ENCODE measurements at regions not wholly inside any gene's neighbourhood (a gene's known extent, or its start where the extent isn't known, plus 50 kb on each side); places are given as distances from the start of the nearest gene placed in this dataset.
A peak's percentile ranks its signal among the peaks of the same experiment; 100 is the strongest.

GRCh38 chr6:119683671-119684070, 334.1 kb upstream of the MAN1A1 start:
- H3K4me3 ChIP-seq: no peak overlapping the region
- DNase-seq (no peak), ATAC-seq (no peak)
- H3K4me1 ChIP-seq (ENCODE audit: low read depth): no peaks in the 10 kb centered on the region
- no peak for TF ChIP-seq CTCF (IDR thresholded peaks at IDR 0.05)
- H3K36me3 ChIP-seq (ENCODE audit: low read depth): no peaks in the 10 kb centered on the region
- no peaks in the 10 kb centered on the region for H3K9me3 ChIP-seq
- intact Hi-C loops (cut with DNase I, micrococcal nuclease): no loop called here

- H3K4me3 ChIP-seq: no peak overlapping the region
- ATAC-seq: no peak
- TF ChIP-seq CTCF (IDR thresholded peaks at IDR 0.05): no peak
- DNase-seq: no peak
- no peaks in the 10 kb centered on the region for H3K4me1 ChIP-seq (ENCODE audit: low read depth)
- intact Hi-C loops (cut with DNase I, micrococcal nuclease): no loop called here
- H3K9me3 ChIP-seq: no peaks in the 10 kb centered on the region
- no peaks in the 10 kb centered on the region for H3K36me3 ChIP-seq (ENCODE audit: low read depth)
Measured at GRCh38 chr6:119683031-119683430, 333.5 kb upstream of the MAN1A1 start.

- intact Hi-C loops (cut with DNase I, micrococcal nuclease): no loop called here
- Histone ChIP-seq H3K9me3 (no peaks in the 10 kb centered on the region), H3K36me3 (ENCODE audit: low read depth) (no peaks in the 10 kb centered on the region), H3K4me3 (no peak overlapping the region), H3K4me1 (ENCODE audit: low read depth) (no peaks in the 10 kb centered on the region)
- no peak for ATAC-seq
- no peak for TF ChIP-seq CTCF (IDR thresholded peaks at IDR 0.05)
- DNase-seq: no peak
Measured at GRCh38 chr6:119678961-119679360, 329.4 kb upstream of the MAN1A1 start.

GRCh38 chr6:119677384-119677783, 327.8 kb upstream of the MAN1A1 start:
- Histone ChIP-seq H3K4me1 (ENCODE audit: low read depth) (no peaks in the 10 kb centered on the region), H3K9me3 (no peaks in the 10 kb centered on the region), H3K4me3 (no peak overlapping the region), H3K36me3 (ENCODE audit: low read depth) (no peaks in the 10 kb centered on the region)
- no peak for TF ChIP-seq CTCF (IDR thresholded peaks at IDR 0.05)
- no peak for DNase-seq
- intact Hi-C loops (cut with DNase I, micrococcal nuclease): no loop called here
- ATAC-seq: no peak

- TF ChIP-seq CTCF (IDR thresholded peaks at IDR 0.05): no peak
- ATAC-seq: peak; percentile 74
- peak in 1 of 3 donors; percentile 2 for DNase-seq
- Histone ChIP-seq H3K9me3 (no peaks in the 10 kb centered on the region), H3K4me1 (ENCODE audit: low read depth) (no peaks in the 10 kb centered on the region), H3K36me3 (ENCODE audit: low read depth) (no peaks in the 10 kb centered on the region), H3K4me3 (no peak overlapping the region)
- intact Hi-C loops (cut with DNase I, micrococcal nuclease): no loop called here
Measured at GRCh38 chr6:119676961-119677360, 327.4 kb upstream of the MAN1A1 start.

GRCh38 chr6:119676230-119676629, 326.7 kb upstream of the MAN1A1 start:
- ATAC-seq (no peak), DNase-seq (no peak)
- H3K9me3 ChIP-seq: no peaks in the 10 kb centered on the region
- no peaks in the 10 kb centered on the region for H3K4me1 ChIP-seq (ENCODE audit: low read depth)
- TF ChIP-seq CTCF (IDR thresholded peaks at IDR 0.05): no peak
- no peaks in the 10 kb centered on the region for H3K36me3 ChIP-seq (ENCODE audit: low read depth)
- no peak overlapping the region for H3K4me3 ChIP-seq
- intact Hi-C loops (cut with DNase I, micrococcal nuclease): no loop called here
